GM18951 (cell line): ENCODE measurements at regions not wholly inside any gene's neighbourhood (a gene's known extent, or its start where the extent isn't known, plus 50 kb on each side); places are given as distances from the start of the nearest gene placed in this dataset.

Experiments
- POLR2A ChIP-seq: IDR thresholded peaks from 4 replicates; pipeline ENCODE4 v1.6.1; 2011; ENCODE audit warnings: mild to moderate bottlenecking; ENCODE audit not compliant: insufficient read length, insufficient read depth; ENCODE audit errors: extremely low read depth
- in situ Hi-C: fragments of 300-500 bp; cut with MboI; formaldehyde crosslinking; loops from one replicate; pipeline ENCODE4 v1.12.0; 2022; ENCODE audit warnings: low sequenced_read_pairs, mixed read lengths, inconsistent platforms; ENCODE audit not compliant: unreplicated experiment

DNA sequence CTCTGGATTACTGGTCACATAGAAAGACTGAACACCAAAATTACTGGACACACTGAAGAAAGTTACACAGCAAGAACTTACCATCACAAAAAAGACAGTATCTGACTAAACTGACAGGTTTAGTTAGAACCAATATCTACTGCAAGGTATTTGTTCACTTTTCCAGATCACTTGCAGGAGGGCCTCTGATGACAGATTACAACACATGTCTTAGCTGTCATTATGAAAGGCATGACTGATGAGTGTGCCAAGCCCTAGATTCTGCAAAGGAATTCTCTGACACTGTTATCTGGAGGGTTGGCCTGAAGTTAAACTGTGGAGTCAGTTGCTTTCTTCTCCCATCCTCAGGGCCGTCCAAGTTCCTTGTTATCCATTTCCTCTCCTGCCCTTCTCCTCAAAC lies 242.7 kb downstream of the KIF20B start:
- TF ChIP-seq POLR2A: no peak

DNA sequence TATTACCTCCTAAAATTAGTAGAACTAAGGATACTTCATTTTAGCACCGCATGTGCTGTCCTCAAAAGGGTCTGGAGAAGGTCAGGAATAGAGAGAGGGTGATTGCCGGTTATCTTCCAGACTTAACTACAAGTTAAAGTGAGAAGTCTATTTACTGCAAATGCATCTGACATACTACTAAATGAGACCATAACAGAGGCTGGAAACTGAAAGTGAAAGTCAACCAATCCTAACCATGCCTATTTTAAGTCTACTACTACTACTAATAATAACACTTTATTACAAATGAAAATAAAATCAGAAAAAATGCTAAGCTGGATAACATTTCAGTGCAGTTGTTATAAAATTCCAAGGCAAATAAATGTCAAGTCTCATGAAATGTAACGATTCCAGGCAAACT lies 244.7 kb downstream of the KIF20B start:
- TF ChIP-seq POLR2A: no peak
- in situ Hi-C loops: no loop called here

More for the DNA sequence above, 242.7 kb downstream of the KIF20B start:
- in situ Hi-C loops: no loop called here

DNA sequence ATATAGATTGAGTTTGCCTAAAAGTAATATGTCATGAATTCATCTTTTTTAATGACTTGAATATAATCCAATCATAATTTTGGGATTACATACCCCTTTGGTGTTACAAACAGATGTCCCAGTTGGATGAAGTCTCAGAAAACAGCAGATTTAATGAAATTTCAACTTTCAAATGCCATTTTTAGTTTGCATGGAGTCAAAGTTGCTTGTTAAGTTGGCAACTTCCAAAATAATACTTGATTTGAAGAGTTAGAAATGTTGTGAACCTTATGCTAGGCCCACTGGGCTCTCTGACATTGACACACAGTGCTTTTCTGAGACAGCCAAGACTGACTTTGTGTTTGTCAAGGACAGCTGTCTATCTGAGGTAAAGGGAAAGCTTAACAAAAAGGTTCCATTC lies 248.1 kb downstream of the KIF20B start:
- in situ Hi-C loops: no loop called here
- TF ChIP-seq POLR2A: no peak

DNA sequence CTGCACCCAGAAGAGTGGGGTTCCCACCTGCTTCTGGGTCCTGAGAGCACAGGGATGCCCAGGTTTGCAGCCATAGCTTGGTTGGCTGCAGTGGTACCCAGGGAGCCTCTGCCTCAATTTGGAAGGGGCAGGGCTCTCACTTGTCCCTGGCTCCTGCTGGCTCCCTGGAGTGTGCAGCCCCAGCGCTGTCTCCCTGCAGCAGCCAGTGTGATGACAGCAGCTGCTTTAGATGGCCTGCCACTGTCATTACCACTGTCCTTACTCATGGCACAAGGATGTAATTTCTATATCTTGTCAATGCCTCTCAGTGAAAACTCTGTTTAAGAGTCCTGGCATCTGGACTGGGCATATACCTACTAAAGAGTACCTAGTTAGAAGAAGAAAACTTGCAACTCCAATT lies 250.9 kb downstream of the KIF20B start:
- in situ Hi-C loops: no loop called here
- no peak for TF ChIP-seq POLR2A

DNA sequence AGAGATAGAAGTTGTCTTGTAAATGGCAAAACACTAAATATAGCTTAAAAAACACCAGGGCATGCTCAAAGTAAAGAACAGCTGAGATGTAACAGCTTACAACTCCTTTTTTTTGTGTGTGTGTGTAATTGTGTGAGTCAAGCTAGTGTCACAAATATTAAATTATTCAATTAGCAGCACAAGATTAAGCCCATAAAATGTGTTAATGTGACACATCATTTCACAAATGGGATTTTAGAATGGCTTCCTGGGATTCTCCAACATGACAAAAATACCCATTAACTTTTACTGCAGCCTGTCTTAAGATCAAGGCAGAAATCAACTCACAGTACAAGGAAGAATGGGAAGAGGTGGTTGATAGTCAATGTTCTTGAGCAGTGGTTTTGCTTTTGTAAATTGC lies 251.4 kb downstream of the KIF20B start:
- in situ Hi-C loops: no loop called here
- TF ChIP-seq POLR2A: no peak

DNA sequence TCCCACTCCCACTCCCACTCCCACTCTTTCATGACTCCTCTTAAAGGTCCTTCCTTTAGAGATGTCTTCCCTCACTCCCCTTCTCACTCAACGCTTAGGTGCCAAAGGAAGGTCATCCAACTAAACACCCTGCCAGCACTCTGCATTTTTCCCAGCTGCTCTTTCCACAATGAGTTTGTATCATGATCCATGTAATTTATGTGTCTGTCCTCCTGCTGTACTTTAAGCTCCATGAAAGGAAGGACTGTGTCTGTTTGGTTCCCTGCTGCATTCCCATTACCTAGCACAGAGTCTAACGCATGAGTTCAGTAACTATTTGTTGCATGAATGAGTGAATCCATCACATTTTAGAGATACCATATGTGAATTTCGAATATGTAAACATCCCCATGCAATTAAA lies 252.7 kb downstream of the KIF20B start:
- TF ChIP-seq POLR2A: no peak
- in situ Hi-C loops: no loop called here

DNA sequence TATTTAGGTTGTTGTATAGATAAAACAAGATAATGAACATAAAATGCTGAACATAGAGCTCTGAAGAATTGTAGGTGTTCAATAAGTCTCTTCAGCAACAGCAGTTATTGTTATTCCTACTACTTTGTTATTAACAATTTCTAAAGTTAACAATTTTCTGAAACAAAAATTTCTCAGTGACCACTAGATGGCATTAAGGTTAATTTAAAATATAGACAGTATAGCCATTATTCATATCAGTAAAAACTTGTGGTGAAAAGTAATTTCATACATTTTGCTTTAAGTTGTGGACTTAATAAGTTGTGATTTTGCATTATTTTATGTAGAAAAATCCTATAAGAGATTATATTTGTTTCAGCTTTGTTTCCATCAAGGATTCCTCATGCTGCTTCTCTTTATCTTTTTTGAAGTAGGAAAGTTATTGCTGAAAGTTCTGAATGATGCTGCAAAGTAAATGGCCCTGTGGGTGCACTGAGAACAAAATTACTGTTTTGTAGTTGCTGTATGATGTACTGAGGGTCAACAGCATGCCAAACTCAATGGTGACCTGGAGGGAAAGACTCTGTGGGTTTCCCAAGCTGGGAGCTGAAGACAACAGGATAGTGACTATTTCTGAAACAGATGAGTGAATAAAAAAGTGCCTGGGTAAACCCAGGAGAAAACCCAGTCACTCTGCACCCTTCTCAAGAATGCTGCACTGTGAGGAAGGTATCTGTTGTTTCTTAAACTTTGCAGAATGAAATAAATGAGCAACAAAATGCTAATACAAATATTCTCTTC lies 253.6 kb downstream of the KIF20B start:
- in situ Hi-C loops: no loop called here
- TF ChIP-seq POLR2A: no peak

DNA sequence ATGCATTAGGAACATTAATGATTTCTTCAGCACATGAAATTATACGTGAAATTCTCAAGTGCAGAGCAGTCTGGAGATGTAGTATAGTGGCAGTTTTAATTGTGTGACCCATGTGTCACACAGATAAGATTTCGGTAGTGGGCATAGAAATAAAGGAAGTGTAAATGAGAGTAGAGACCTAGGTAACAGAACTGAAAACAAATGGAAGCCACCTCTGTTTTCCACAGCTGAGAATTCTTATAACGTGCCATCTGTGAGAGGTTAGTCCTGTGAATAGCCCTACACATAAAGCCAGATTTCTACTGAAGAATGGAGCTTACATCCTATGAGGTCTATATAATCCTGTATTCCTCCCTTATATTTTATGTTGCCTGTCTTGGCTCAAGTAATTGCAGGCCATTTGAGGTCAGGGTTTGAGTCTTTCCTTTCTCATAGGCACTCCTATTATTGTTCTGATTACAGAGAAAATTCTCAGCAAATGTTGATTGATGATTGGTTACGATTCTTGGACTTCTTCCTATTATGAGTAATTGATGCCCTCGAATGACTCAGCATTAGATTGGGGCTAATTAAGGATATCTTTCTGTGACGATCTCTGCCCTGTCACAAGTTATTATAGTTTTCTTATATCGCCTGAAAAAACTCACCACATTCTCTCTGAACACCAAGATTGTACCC lies 258.2 kb downstream of the KIF20B start:
- in situ Hi-C loops: no loop called here
- no peak for TF ChIP-seq POLR2A

DNA sequence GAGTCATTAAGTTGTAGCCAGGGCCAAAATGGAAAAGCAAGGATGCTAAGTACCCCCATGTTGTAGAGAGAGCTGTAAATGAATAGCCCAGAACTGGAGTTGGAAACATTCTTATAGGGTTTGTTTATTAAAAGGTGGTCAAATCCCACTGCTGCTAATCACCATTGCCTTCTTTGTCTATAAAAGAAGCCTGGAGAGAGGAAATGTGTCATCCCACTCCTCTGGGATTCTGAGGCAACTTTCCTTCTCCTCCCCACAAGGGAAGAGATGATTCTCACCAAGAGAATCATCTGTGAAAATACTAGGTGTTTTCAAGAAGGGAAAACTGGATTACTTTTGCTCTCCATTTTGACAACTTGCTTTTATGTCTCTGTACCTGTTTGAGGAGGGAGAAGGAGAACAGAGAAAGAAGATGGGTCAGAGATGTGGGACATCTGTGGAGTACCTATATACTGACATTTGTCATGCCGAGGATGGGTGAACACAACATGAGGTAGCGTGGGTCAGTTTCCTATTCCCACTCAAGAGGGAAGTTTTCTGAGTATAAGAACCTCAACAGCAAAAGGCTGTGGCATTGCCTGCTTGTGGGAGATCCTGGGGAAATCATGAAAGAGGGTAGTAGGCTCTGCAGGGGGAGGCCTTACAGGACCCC lies 262.2 kb downstream of the KIF20B start:
- no peak for TF ChIP-seq POLR2A
- in situ Hi-C loops: no loop called here

DNA sequence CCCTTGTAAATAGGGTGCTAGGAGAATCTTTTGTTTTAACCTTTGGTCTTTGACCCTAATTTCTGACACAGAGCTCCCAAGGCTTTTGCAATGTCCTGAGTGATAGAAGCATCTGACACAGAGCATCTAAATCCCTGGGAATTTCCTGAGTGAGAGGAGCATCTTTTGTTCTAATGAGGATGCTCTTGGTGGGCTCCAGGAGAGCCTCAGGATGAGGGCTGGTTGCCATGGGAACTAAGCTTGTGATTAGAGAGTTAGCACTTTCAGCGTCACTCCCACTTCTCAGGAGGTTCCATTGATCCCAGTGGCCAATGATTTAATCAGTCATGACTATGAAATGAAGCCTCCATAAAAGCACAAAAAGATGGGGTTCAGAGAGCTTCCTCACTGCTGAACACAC lies 264.8 kb downstream of the KIF20B start:
- in situ Hi-C loops: no loop called here

DNA sequence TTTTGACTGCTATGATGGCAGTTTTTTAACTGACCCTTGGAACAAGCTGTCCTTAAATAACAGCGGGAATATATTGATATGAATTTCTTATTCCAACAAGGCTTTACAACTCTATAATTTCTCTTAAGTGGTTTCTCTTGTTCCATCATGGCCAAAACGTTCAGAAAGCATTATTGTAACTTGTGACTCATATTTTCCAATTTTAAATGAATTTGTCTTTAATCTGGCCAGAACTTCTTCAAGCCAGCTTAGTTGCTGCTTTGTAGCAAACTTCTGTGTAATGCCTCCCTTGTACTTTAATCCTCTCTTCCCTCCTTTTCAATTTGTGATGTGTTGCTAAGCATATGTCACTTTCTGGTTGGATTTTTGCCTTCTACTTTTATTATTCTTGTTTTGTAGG lies 271.9 kb downstream of the KIF20B start:
- no peak for TF ChIP-seq POLR2A
- in situ Hi-C loops: no loop called here

More for the DNA sequence above, 264.8 kb downstream of the KIF20B start:
- no peak for TF ChIP-seq POLR2A

DNA sequence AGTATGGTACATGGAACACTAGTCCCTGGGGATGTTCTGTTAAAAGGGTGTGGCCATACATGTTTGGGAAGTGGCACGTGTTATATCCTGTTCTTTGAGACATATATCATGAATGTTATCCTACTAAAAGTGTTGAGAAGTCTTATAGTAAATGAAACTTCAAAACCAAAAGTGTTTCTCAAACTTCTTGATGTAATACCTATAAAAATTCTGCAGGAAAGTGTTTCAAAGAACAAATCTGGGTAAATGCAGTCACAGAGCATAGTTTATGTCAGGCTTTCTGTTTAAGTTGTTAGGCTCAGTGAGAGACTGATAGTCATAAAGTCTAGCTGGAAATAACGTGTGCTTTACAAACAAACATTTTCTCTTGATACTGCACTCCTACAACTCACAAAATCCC lies 273.7 kb downstream of the KIF20B start:
- in situ Hi-C loops: no loop called here
- TF ChIP-seq POLR2A: no peak

DNA sequence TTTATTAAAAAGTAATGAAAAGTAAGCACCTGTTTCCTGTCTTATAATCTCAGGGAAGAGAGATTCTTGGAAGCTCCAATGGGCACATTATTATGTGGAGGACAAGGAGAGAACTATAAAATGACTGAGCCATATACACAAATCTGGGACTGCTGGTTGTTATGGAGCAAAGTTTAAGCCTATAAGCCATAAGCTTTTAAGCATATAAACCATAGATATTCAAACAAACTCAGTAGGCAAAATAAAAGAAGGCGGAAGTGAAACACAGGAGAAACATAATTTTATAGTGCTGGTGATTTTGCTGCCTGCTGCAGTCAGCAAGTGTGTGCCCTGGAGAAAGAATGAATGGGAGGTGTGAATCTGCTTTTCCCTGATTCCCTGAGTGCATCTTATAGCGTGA lies 274.4 kb downstream of the KIF20B start:
- no peak for TF ChIP-seq POLR2A

DNA sequence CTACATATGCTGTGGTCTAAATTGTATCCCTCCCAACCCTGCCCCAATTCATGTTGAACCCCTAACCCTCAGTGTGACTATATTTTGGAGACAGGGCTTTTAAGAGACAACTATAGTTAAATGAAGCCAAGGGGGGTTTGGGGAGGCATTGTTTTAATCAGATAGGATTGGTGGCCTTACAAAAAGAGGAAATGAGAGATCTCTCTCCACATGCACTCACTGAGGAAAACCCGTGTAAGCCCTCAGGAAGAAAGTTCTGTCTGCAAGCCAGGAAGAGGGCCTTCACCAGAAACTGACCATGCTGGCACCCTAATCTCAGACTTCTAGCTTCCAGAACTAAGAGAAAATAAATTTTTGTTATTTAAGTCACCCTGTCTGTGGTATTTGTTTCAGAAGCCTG lies 276.7 kb downstream of the KIF20B start:
- TF ChIP-seq POLR2A: no peak
- in situ Hi-C loops: no loop called here

More for the DNA sequence above, 274.4 kb downstream of the KIF20B start:
- in situ Hi-C loops: no loop called here
